ENCODE measurements at regions not wholly inside any gene's neighbourhood (a gene's known extent, or its start where the extent isn't known, plus 50 kb on each side); places are given as distances from the start of the nearest gene placed in this dataset.

- no peak for DNase-seq (ENCODE audit: low read depth, low spot score)
- H3K27ac ChIP-seq, result no peak overlapping the region
Observed at GRCh38 chr9:104416470-104416869, 87.6 kb upstream of the OR13F1 start.

GRCh38 chr9:104417296-104417695 lies 86.8 kb upstream of the OR13F1 start:
- no peak overlapping the region for H3K27ac ChIP-seq
- no peak for DNase-seq (ENCODE audit: low read depth, low spot score)

GRCh38 chr9:104429031-104429546 lies 75.0 kb upstream of the OR13F1 start:
- no peak for DNase-seq (ENCODE audit: low read depth, low spot score)
- no peak overlapping the region for H3K27ac ChIP-seq

- DNase-seq (ENCODE audit: low read depth, low spot score), result no peak
- H3K27ac ChIP-seq, result no peak overlapping the region
Observed at GRCh38 chr9:104435059-104435458, 69.0 kb upstream of the OR13F1 start.

GRCh38 chr9:104448036-104448435 lies 56.0 kb upstream of the OR13F1 start:
- no peak overlapping the region for H3K27ac ChIP-seq
- no peak for DNase-seq (ENCODE audit: low read depth, low spot score)
